SK-N-SH treated with all-trans-retinoic acid at 6 μM for 48 hours (cell line): ENCODE measurements at regions not wholly inside any gene's neighbourhood (a gene's known extent, or its start where the extent isn't known, plus 50 kb on each side); places are given as distances from the start of the nearest gene placed in this dataset.

Experiments used
- ARNTL ChIP-seq: fragments of 450-650 bp; formaldehyde crosslinking; IDR thresholded peaks from 2 replicates; pipeline ENCODE4 v1.5.0; 2020; ENCODE audit warnings: low read depth, mild to moderate bottlenecking, moderate library complexity, borderline replicate concordance
- GLIS3 ChIP-seq: fragments of 250-450 bp; sonication (Bioruptor Pico); IDR thresholded peaks from 2 replicates; pipeline ENCODE4 v1.5.0; 2020; ENCODE audit warnings: mild to moderate bottlenecking, moderate library complexity
- OSR1 ChIP-seq: fragments of 250-450 bp; sonication (Bioruptor Pico); IDR thresholded peaks from 2 replicates; pipeline ENCODE4 v1.8.0; 2022; ENCODE audit warnings: moderate library complexity, mild to moderate bottlenecking, inconsistent platforms
- RARB ChIP-seq: fragments of 250-450 bp; sonication (Bioruptor Pico); IDR thresholded peaks from 2 replicates; pipeline ENCODE4 v1.8.0; 2021; ENCODE audit warnings: mild to moderate bottlenecking, moderate library complexity
- TOX ChIP-seq: fragments of 250-450 bp; sonication (Bioruptor Pico); IDR thresholded peaks from 2 replicates; pipeline ENCODE4 v1.8.0; 2021; ENCODE audit warnings: mild to moderate bottlenecking, moderate library complexity, borderline replicate concordance
- ZFP3 ChIP-seq: fragments of 250-450 bp; sonication (Bioruptor Pico); IDR thresholded peaks from 2 replicates; pipeline ENCODE4 v1.5.0; 2020; ENCODE audit warnings: mild to moderate bottlenecking, moderate library complexity
- ZFP30 ChIP-seq: fragments of 450-650 bp; formaldehyde crosslinking; IDR thresholded peaks from 2 replicates; pipeline ENCODE4 v1.5.0; 2022; ENCODE audit warnings: mild to moderate bottlenecking, moderate library complexity
- ZNF565 ChIP-seq: fragments of 450-650 bp; formaldehyde crosslinking; conservative IDR thresholded peaks from 2 replicates; pipeline ENCODE4 v1.5.0; 2020; ENCODE audit warnings: low read depth, mild to moderate bottlenecking, moderate library complexity
- TF ChIP-seq, protein P1 (sequence below): fragments of 250-450 bp; sonication (Bioruptor Pico); IDR thresholded peaks from 2 replicates; pipeline ENCODE4 v1.8.0; 2020; ENCODE audit warnings: mild to moderate bottlenecking, moderate library complexity, borderline replicate concordance
- TF ChIP-seq, protein P2 (sequence below): fragments of 250-450 bp; sonication (Bioruptor Pico); IDR thresholded peaks from 2 replicates; pipeline ENCODE4 v1.5.1; 2021; ENCODE audit warnings: mild to moderate bottlenecking, moderate library complexity

GRCh38 chr20:22386306-22386623 is 198.1 kb downstream of the FOXA2 start:
- TF ChIP-seq GLIS3 (CRISPR knock-in tag) (no peak), TOX (CRISPR knock-in tag) (no peak), ZFP3 (CRISPR knock-in tag) (no peak), RARB (CRISPR knock-in tag) (no peak), OSR1 (CRISPR knock-in tag) (no peak), ZNF565 (CRISPR knock-in tag) (no peak), ZFP30 (CRISPR knock-in tag) (no peak), ARNTL (no peak)
- TF ChIP-seq, protein P1, sequence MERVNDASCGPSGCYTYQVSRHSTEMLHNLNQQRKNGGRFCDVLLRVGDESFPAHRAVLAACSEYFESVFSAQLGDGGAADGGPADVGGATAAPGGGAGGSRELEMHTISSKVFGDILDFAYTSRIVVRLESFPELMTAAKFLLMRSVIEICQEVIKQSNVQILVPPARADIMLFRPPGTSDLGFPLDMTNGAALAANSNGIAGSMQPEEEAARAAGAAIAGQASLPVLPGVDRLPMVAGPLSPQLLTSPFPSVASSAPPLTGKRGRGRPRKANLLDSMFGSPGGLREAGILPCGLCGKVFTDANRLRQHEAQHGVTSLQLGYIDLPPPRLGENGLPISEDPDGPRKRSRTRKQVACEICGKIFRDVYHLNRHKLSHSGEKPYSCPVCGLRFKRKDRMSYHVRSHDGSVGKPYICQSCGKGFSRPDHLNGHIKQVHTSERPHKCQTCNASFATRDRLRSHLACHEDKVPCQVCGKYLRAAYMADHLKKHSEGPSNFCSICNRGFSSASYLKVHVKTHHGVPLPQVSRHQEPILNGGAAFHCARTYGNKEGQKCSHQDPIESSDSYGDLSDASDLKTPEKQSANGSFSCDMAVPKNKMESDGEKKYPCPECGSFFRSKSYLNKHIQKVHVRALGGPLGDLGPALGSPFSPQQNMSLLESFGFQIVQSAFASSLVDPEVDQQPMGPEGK (CRISPR knock-in tag), result no peak
- TF ChIP-seq, protein P2, sequence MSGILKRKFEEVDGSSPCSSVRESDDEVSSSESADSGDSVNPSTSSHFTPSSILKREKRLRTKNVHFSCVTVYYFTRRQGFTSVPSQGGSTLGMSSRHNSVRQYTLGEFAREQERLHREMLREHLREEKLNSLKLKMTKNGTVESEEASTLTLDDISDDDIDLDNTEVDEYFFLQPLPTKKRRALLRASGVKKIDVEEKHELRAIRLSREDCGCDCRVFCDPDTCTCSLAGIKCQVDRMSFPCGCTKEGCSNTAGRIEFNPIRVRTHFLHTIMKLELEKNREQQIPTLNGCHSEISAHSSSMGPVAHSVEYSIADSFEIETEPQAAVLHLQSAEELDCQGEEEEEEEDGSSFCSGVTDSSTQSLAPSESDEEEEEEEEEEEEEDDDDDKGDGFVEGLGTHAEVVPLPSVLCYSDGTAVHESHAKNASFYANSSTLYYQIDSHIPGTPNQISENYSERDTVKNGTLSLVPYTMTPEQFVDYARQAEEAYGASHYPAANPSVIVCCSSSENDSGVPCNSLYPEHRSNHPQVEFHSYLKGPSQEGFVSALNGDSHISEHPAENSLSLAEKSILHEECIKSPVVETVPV, result no peak
